ENCODE measurements at regions not wholly inside any gene's neighbourhood (a gene's known extent, or its start where the extent isn't known, plus 50 kb on each side); places are given as distances from the start of the nearest gene placed in this dataset.
"Not testable (repeated sequence)": the region's sequence is repeated elsewhere in the genome, so short reads cannot be mapped to it uniquely, and the experiment has no call there.

DNA sequence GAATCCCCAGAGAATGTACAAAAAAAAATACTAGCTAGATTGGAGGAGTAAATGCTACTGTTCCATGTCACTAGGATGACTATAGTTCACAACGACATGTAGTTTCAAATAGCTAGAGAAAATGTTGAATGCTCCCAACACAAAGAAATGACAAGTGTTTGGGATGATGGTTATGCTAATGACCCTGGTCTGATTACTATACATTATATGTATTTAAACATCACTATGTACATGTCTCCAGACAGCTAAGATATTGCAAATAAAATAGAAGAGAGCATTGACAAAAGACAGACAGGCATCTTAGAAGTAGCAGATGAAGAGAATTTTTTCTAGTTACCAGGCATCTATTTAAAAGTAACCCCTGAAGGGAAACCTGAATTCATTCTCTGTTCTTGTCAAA, 281.6 kb upstream of the SLC16A7 start:
- DNase-seq = no peak
- TF ChIP-seq, protein P1, sequence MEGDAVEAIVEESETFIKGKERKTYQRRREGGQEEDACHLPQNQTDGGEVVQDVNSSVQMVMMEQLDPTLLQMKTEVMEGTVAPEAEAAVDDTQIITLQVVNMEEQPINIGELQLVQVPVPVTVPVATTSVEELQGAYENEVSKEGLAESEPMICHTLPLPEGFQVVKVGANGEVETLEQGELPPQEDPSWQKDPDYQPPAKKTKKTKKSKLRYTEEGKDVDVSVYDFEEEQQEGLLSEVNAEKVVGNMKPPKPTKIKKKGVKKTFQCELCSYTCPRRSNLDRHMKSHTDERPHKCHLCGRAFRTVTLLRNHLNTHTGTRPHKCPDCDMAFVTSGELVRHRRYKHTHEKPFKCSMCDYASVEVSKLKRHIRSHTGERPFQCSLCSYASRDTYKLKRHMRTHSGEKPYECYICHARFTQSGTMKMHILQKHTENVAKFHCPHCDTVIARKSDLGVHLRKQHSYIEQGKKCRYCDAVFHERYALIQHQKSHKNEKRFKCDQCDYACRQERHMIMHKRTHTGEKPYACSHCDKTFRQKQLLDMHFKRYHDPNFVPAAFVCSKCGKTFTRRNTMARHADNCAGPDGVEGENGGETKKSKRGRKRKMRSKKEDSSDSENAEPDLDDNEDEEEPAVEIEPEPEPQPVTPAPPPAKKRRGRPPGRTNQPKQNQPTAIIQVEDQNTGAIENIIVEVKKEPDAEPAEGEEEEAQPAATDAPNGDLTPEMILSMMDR (IDR thresholded peaks at IDR 0.05) = no peak
- Histone ChIP-seq H3K4me1 (no peaks in the 10 kb centered on the region), H3K27ac (no peak overlapping the region), H3K9ac (ENCODE audit: low read depth in 2 of 2, low read length in 2 of 2) (no peak overlapping the region), H3K27me3 (no peaks in the 10 kb centered on the region), H3K9me3 (no peaks in the 10 kb centered on the region), H3K36me3 (no peaks in the 10 kb centered on the region), H3K4me3 (no peak overlapping the region)
- intact Hi-C loops (cut with DNase I) = no loop called here

DNA sequence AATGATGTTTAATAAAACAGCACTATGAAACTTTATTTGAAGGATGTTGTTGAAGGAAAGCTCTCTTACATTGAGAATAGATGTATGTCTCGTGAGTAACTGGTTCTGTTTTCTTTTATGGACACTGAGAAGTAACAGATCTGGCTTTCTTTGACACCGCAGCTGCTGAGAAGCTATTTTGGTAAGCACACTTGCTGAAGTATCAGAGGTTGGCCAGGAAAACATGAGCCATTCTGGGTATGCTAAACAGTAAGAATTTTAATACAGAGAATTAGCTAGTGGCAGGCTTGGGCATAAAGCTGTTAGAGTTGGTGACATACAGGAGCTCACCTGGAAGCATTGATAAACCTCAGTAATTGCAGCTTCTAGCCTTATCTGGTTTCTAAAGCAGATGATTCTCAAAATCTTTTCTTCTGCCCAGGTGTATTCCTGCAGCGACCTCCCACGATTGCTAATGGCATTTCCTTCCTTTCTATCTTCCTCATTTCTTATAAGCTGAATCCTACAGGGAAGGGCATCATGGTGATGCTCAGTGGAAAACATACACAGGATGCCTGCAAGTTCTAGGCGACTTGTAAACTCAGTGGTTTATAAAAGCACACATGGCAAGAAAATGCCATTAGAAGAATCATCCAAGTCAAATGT, 291.6 kb upstream of the SLC16A7 start:
- Histone ChIP-seq H3K9ac (ENCODE audit: low read depth in 2 of 2, low read length in 2 of 2) (no peak overlapping the region), H3K27me3 (no peaks in the 10 kb centered on the region), H3K27ac (no peak overlapping the region), H3K36me3 (no peaks in the 10 kb centered on the region), H3K9me3 (no peaks in the 10 kb centered on the region), H3K4me1 (no peaks in the 10 kb centered on the region), H3K4me3 (no peak overlapping the region)
- intact Hi-C loops (cut with DNase I) = no loop called here
- TF ChIP-seq, protein P1 (IDR thresholded peaks at IDR 0.05) = no peak
- no peak for DNase-seq

DNA sequence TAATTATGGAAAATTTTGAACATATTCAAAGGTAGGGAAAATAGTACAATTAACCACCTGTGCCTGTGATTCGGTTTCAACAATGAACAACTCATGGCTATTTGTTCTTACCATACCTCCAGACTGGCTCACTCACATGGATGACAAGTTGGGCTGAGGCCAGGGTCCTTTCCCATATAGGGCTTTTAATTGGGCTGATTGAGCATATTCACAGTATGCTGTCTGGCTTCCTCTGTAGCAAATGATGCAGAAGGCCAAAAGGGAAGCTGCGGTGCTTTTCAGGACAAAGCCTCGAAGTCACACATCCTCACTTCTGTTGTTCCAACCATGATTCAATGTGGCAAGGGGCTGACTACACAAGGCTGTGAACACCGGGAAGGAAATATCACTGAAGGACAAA, 297.5 kb upstream of the SLC16A7 start:
- H3K9me3 ChIP-seq = no peaks in the 10 kb centered on the region
- DNase-seq = no peak
- no peak overlapping the region for H3K27ac ChIP-seq
- TF ChIP-seq, protein P1 (IDR thresholded peaks at IDR 0.05) = no peak
- no peaks in the 10 kb centered on the region for H3K27me3 ChIP-seq
- intact Hi-C loops (cut with DNase I) = no loop called here
- no peak overlapping the region for H3K4me3 ChIP-seq
- no peak overlapping the region for H3K9ac ChIP-seq (ENCODE audit: low read depth in 2 of 2, low read length in 2 of 2)
- H3K36me3 ChIP-seq = no peaks in the 10 kb centered on the region
- H3K4me1 ChIP-seq = no peaks in the 10 kb centered on the region

DNA sequence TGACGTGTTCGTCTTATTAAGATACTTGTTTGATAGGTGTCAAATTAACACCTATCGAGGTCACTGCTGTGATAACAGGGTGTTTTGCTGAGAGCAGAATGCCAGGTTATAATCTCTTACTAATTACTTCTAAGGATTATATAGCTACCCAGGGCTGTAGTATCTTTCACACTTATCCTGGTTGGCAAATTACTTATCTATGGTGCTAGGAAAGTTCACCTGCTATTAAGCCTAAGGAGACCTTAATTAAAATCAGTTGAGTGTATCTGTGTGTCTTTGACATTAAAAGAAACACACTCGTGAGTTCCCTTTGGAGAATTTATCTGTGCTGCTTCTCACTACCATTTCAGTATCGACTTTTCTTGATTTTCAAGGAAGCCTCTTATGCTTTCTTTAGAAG, 301.6 kb upstream of the SLC16A7 start:
- no peaks in the 10 kb centered on the region for H3K36me3 ChIP-seq
- no peaks in the 10 kb centered on the region for H3K9me3 ChIP-seq
- no peak for DNase-seq
- H3K4me3 ChIP-seq = no peak overlapping the region
- H3K27ac ChIP-seq = no peak overlapping the region
- H3K4me1 ChIP-seq = no peaks in the 10 kb centered on the region
- no peaks in the 10 kb centered on the region for H3K27me3 ChIP-seq
- no peak overlapping the region for H3K9ac ChIP-seq (ENCODE audit: low read depth in 2 of 2, low read length in 2 of 2)
- intact Hi-C loops (cut with DNase I) = no loop called here
- TF ChIP-seq, protein P1 (IDR thresholded peaks at IDR 0.05) = no peak

DNA sequence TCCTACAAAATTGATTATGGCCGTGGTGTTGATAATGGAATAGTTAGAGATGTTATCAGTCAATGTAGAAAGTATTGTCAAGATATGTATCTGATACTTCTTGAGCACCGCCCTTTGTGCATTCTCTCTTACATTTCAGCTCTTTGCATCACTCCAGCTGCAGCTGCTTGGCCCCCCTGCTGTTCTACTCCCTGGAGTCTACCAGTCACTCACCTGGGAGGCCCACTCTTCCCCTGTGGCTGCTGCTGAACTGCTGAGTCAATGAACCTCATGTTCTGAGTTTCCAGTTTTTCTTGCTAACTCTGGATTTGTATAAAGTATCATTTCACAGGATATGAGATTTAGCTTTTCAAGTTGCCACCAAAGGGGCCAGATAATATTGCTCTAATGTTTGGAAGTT, 312.8 kb upstream of the SLC16A7 start:
- H3K27ac ChIP-seq = no peak overlapping the region
- H3K4me3 ChIP-seq = no peak overlapping the region
- no peak for DNase-seq
- intact Hi-C loops (cut with DNase I) = no loop called here
- H3K27me3 ChIP-seq = no peaks in the 10 kb centered on the region
- H3K9me3 ChIP-seq = no peaks in the 10 kb centered on the region
- no peaks in the 10 kb centered on the region for H3K4me1 ChIP-seq
- no peaks in the 10 kb centered on the region for H3K36me3 ChIP-seq
- H3K9ac ChIP-seq (ENCODE audit: low read depth in 2 of 2, low read length in 2 of 2) = no peak overlapping the region
- TF ChIP-seq, protein P1 (IDR thresholded peaks at IDR 0.05) = no peak

DNA sequence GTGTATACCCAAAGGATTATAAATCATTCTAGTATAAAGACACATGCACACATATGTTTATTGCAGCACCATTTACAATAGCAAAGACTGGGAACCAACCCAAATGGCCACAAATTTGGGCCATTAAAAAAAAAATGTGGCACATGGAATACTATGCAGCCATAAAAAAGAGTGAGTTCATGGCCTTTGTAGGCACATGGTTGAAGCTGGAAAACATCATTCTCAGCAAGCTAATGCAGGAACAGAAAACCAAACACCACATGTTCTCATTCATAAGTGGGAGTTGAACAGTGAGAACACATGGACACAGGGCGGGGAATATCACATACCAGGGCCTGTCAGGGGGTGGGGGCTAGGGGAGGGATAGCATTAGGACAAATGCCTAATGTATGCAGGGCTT, 322.3 kb upstream of the SLC16A7 start:
- intact Hi-C loops (cut with DNase I); H3K9ac ChIP-seq (ENCODE audit: low read depth in 2 of 2, low read length in 2 of 2); H3K4me1 ChIP-seq; H3K27ac ChIP-seq; H3K9me3 ChIP-seq; DNase-seq; H3K27me3 ChIP-seq; H3K36me3 ChIP-seq; H3K4me3 ChIP-seq: not testable (repeated sequence)

Measured in colonic mucosa (tissue), 4 donors.